ENCODE measurements at regions not wholly inside any gene's neighbourhood (a gene's known extent, or its start where the extent isn't known, plus 50 kb on each side); places are given as distances from the start of the nearest gene placed in this dataset.

GRCh38 chr15:59931646-59932261 is 72.4 kb upstream of the FOXB1 start:
- peaks cover 0 to 14% (median 9%) of the 10 kb centered on the region in 3 donors for H3K27me3 ChIP-seq (ENCODE audit: control insufficient read depth in 3 of 3, insufficient read depth in 3 of 3, low read length in 2 of 3)
- H3K27ac ChIP-seq (ENCODE audit: low read depth in 1 of 2, low read length in 1 of 2), result no peak overlapping the region
- ATAC-seq (ENCODE audit: insufficient read depth, low FRiP score) (no peak), DNase-seq (no peak)
- H3K9me3 ChIP-seq (ENCODE audit: control insufficient read depth in 4 of 4, insufficient read depth in 3 of 4, low read length in 3 of 4), result peaks cover 0 to 2% (median under 1%) of the 10 kb centered on the region in 4 donors
- 91 to 96% methylated on average over 7 of the region's 7 CpGs for WGBS, 2 donors
- TF ChIP-seq, protein P1, sequence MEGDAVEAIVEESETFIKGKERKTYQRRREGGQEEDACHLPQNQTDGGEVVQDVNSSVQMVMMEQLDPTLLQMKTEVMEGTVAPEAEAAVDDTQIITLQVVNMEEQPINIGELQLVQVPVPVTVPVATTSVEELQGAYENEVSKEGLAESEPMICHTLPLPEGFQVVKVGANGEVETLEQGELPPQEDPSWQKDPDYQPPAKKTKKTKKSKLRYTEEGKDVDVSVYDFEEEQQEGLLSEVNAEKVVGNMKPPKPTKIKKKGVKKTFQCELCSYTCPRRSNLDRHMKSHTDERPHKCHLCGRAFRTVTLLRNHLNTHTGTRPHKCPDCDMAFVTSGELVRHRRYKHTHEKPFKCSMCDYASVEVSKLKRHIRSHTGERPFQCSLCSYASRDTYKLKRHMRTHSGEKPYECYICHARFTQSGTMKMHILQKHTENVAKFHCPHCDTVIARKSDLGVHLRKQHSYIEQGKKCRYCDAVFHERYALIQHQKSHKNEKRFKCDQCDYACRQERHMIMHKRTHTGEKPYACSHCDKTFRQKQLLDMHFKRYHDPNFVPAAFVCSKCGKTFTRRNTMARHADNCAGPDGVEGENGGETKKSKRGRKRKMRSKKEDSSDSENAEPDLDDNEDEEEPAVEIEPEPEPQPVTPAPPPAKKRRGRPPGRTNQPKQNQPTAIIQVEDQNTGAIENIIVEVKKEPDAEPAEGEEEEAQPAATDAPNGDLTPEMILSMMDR (IDR thresholded peaks at IDR 0.05; ENCODE audit: control extremely low read depth, extremely low read depth), result no peak
- no peaks in the 10 kb centered on the region for H3K36me3 ChIP-seq (ENCODE audit: control insufficient read depth in 4 of 4, insufficient read depth in 4 of 4, low read length in 4 of 4)
- no peak overlapping the region for H3K4me3 ChIP-seq
- no peaks in the 10 kb centered on the region for H3K4me1 ChIP-seq (ENCODE audit: control insufficient read depth in 5 of 5, insufficient read depth in 5 of 5, low read length in 5 of 5)
- no peak overlapping the region for H3K9ac ChIP-seq (ENCODE audit: insufficient read depth in 1 of 2, low read length in 2 of 2)

DNA sequence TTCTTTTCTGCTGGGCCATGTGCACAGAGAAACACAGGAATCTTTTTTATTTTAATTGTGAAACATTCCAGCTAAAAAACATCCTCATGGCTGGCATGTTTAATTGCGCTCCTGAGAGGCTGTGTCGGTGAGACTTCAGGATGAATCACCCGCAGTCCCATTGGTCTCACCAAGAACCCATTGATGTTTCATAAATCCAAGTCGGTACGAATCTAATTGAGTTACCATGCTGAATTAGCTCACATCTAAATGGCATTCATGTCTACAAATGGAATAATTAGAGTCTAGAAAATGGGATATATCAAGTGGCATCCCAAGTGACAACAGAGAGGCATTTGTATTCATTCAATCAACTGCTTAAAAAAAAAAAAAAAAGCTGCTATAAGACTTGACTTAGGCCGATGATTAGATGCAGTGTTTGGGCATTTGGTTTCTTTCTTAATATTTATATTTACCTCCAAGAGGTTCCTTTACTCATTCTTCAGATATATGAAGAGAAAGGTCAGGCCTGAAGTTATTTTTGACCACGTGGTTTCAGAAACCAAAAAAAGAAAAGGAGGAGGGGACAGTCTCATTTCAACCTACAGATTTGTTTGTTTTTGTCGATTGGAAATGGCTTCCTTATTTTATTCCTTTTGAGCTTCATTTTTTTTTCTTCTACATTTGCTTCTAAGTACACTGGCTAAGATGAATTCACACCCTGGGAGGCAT is 79.1 kb upstream of the FOXB1 start:
- Histone ChIP-seq H3K9ac (ENCODE audit: insufficient read depth in 1 of 2, low read length in 2 of 2) (no peak overlapping the region), H3K4me3 (no peak overlapping the region), H3K27ac (ENCODE audit: low read depth in 1 of 2, low read length in 1 of 2) (no peak overlapping the region), H3K4me1 (ENCODE audit: control insufficient read depth in 5 of 5, insufficient read depth in 5 of 5, low read length in 5 of 5) (no peaks in the 10 kb centered on the region), H3K9me3 (ENCODE audit: control insufficient read depth in 4 of 4, insufficient read depth in 3 of 4, low read length in 3 of 4) (peaks cover 0 to 8% (median under 1%) of the 10 kb centered on the region in 4 donors), H3K27me3 (ENCODE audit: control insufficient read depth in 3 of 3, insufficient read depth in 3 of 3, low read length in 2 of 3) (peaks cover 0 to 3% (median 0%) of the 10 kb centered on the region in 3 donors), H3K36me3 (ENCODE audit: control insufficient read depth in 4 of 4, insufficient read depth in 4 of 4, low read length in 4 of 4) (no peaks in the 10 kb centered on the region)
- TF ChIP-seq, protein P1 (IDR thresholded peaks at IDR 0.05; ENCODE audit: control extremely low read depth, extremely low read depth), result no peak
- WGBS, 2 donors, result 75 to 83% methylated on average over 8 of the region's 8 CpGs
- ATAC-seq (ENCODE audit: insufficient read depth, low FRiP score) (no peak), DNase-seq (no peak)

DNA sequence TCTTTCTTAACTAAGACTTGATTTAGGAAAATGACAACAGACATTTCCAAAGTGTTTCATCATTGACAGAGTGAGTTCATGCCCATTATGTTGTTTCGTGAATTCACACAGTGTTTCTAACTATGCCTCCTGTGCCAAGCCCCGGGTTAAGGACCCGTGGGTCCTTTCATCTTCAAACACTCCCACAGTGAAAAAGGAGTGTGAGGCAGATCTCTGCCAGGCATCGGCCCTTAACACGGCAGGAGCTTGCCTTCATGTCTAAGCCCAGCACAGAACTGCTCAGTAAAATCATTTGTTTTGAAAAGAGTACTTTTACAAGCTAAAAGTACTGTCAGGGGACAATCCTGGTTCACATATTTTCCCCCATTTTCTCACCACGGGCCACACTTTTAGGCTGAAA is 80.0 kb upstream of the FOXB1 start:
- no peak overlapping the region for H3K27ac ChIP-seq (ENCODE audit: low read depth in 1 of 2, low read length in 1 of 2)
- H3K4me3 ChIP-seq, result no peak overlapping the region
- WGBS, 2 donors, result 58 to 78% methylated on average over 6 of the region's 6 CpGs
- DNase-seq (no peak), ATAC-seq (ENCODE audit: insufficient read depth, low FRiP score) (no peak)
- TF ChIP-seq, protein P1 (IDR thresholded peaks at IDR 0.05; ENCODE audit: control extremely low read depth, extremely low read depth), result no peak
- H3K9ac ChIP-seq (ENCODE audit: insufficient read depth in 1 of 2, low read length in 2 of 2), result no peak overlapping the region
- no peaks in the 10 kb centered on the region for H3K4me1 ChIP-seq (ENCODE audit: control insufficient read depth in 5 of 5, insufficient read depth in 5 of 5, low read length in 5 of 5)
- H3K9me3 ChIP-seq (ENCODE audit: control insufficient read depth in 4 of 4, insufficient read depth in 3 of 4, low read length in 3 of 4), result peaks cover 0 to 8% (median under 1%) of the 10 kb centered on the region in 4 donors
- no peaks in the 10 kb centered on the region for H3K27me3 ChIP-seq (ENCODE audit: control insufficient read depth in 3 of 3, insufficient read depth in 3 of 3, low read length in 2 of 3)
- H3K36me3 ChIP-seq (ENCODE audit: control insufficient read depth in 4 of 4, insufficient read depth in 4 of 4, low read length in 4 of 4), result no peaks in the 10 kb centered on the region
